ENCODE measurements at regions not wholly inside any gene's neighbourhood (a gene's known extent, or its start where the extent isn't known, plus 50 kb on each side); places are given as distances from the start of the nearest gene placed in this dataset.

DNA sequence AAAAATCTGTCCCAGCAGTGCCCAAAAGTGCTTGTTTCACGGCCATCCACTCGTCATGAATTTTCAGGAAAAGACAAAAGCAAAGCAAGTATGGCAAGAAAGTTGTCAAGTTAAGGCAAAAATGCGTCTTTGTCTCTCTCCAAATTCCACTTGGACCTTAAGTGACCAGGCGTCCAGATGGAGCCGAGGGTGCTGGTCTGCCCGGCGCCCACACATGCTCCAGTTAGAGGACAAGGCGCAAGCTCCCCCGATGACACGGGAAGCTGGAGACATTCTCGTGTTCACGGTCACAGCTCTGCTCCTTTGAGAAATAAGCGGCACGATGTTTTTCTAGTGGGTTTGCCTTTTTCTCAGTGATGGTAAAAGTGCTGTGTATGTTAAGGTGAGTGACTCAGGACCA is 219.0 kb downstream of the BRD1 start:
- Mint-ChIP-seq H3K4me3 (no peak overlapping the region), H3K27ac (peak overlapping the region in 1 of 10 donors; percentile 57), H3K9me3 (peaks cover 0 to 29% (median 18%) of the 10 kb centered on the region in 9 donors), H3K27me3 (no peaks in the 10 kb centered on the region), H3K36me3 (peaks cover 22 to 49% (median 24%) of the 10 kb centered on the region in 3 donors), H3K4me1 (peaks cover 0 to 3% (median 0%) of the 10 kb centered on the region in 4 donors)
- DNase-seq (no peak), ATAC-seq (no peak)
- POLR2A ChIA-PET: no interaction called here

DNA sequence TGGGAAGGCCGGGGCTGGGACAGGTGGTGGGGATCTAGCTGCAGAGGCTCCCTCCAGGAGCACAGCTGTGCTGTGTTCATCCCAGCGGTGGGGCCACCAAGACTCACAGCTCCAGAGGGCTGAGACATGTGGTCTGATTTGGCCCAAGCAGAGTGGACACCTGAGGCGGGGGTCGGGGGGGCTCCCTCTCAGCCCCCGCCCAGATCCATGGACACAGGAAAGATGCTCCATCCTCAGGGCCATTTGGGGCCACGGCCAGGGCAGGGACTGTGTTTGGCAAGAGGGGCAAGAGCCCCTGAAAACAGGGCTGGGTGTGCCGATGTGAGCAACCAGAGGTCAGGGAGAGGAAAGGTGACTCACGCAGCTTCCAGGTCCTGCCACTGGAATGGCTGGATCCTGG is 219.4 kb downstream of the BRD1 start:
- DNase-seq (no peak), ATAC-seq (no peak)
- no peak overlapping the region for H3K4me3 Mint-ChIP-seq
- H3K27ac Mint-ChIP-seq: peak overlapping the region in 1 of 10 donors; percentile 57
- peaks cover 0 to 29% (median 18%) of the 10 kb centered on the region in 9 donors for H3K9me3 Mint-ChIP-seq
- H3K27me3 Mint-ChIP-seq: no peaks in the 10 kb centered on the region
- H3K4me1 Mint-ChIP-seq: peaks cover 0 to 3% (median 1%) of the 10 kb centered on the region in 4 donors
- peaks cover 24 to 48% (median 25%) of the 10 kb centered on the region in 3 donors for H3K36me3 Mint-ChIP-seq
- POLR2A ChIA-PET: no interaction called here

DNA sequence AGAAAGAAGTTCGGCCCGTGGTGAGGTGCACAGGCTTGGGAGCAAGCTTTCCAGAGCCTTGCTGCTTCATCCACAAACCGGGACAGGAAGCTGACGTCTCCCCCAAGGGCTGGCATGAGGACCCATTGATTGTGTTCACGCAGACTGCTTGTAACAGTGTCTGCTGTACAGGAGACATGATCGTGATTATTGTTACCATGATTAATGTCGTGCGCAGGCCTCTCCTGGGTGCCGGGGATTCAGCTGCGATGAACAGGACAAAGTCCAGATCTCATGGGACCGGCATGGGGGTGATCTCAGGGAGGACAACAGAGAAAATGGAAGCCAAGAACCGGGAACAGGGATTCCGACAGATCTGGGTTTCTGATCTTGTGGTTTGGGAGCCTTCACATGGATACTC is 219.9 kb downstream of the BRD1 start:
- peak overlapping the region in 1 of 10 donors; percentile 57 for H3K27ac Mint-ChIP-seq
- ATAC-seq (no peak), DNase-seq (no peak)
- peaks cover 0 to 5% (median under 1%) of the 10 kb centered on the region in 4 donors for H3K4me1 Mint-ChIP-seq
- no peak overlapping the region for H3K4me3 Mint-ChIP-seq
- H3K27me3 Mint-ChIP-seq: no peaks in the 10 kb centered on the region
- peaks cover 0 to 25% (median 14%) of the 10 kb centered on the region in 9 donors for H3K9me3 Mint-ChIP-seq
- POLR2A ChIA-PET: no interaction called here
- H3K36me3 Mint-ChIP-seq: peaks cover 22 to 46% (median 25%) of the 10 kb centered on the region in 3 donors

DNA sequence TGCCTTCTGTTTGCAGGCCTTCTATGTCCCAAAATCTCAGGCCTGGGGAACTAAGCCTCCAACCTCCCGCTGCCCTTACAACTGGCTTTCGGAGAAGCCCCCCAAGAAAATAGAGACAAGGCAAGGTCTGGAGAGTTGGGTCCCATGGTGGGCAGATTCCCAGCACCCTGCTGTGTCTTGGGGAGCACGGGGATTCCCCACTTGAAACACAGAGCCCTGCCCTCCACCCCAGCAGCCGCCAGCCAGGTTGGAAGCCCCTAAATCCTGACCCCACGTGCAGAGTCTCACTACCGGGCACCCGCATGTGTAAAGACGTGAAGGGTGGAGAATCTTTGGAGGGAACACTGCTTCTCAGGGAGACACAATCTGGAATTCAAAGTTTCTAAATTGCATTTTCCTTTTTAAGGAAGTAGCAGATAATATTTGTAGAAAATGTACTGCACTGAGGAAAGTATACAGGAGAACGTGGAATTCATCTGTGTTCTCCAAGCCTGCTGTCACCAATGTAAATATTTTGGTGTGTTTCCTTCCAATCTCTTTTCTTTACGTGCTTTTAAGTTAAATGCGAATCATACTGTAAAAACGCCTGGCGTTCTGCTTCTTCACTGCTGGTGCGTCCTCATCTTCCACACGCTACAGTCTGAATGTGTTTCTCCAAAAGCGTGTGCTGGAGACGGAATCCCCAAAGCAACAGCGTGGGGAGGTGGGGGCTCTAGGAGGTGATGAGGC is 220.9 kb downstream of the BRD1 start:
- H3K36me3 Mint-ChIP-seq: peaks cover 19 to 40% (median 24%) of the 10 kb centered on the region in 3 donors
- DNase-seq: no peak
- H3K4me1 Mint-ChIP-seq: peaks cover 0 to 6% (median under 1%) of the 10 kb centered on the region in 4 donors
- no peak for ATAC-seq
- H3K27me3 Mint-ChIP-seq: no peaks in the 10 kb centered on the region
- POLR2A ChIA-PET: no interaction called here
- peaks cover 0 to 21% (median 13%) of the 10 kb centered on the region in 9 donors for H3K9me3 Mint-ChIP-seq
- no peak overlapping the region for H3K4me3 Mint-ChIP-seq
- peak overlapping the region in 1 of 10 donors; percentile 52 for H3K27ac Mint-ChIP-seq

DNA sequence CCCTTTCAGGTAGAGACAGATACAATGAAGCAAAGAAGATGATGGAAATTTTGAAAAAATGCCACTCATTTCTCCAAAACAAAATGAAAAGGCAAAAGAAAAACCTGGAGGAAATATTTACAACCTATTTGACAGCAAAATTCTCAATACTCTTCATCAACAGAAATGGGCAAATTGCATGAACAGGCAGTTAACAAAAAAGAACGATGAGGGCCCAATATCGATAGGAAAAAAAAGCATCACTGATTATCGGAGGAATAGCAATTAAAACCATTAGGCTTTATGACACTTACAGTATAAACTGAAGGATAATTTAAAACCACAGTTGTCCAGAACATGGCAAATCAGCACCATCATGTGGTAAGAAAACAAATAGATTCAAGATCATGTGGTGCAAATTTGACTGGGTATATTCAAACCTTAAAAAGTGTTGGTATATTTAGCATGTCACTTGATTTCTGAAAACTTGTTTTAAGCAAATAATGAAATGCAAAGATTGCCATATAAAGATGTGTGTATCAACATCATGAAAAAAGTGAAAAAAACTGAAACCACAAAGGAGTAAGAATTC is 222.9 kb downstream of the BRD1 start:
- no peak for DNase-seq
- H3K9me3 Mint-ChIP-seq: peaks cover 0 to 21% (median 13%) of the 10 kb centered on the region in 9 donors
- H3K27me3 Mint-ChIP-seq: no peaks in the 10 kb centered on the region
- no peak overlapping the region for H3K27ac Mint-ChIP-seq
- H3K4me3 Mint-ChIP-seq: no peak overlapping the region
- H3K4me1 Mint-ChIP-seq: peaks cover 6 to 22% (median 9%) of the 10 kb centered on the region in 4 donors
- peaks cover 19 to 37% (median 24%) of the 10 kb centered on the region in 3 donors for H3K36me3 Mint-ChIP-seq
- POLR2A ChIA-PET: no interaction called here
- ATAC-seq: no peak

DNA sequence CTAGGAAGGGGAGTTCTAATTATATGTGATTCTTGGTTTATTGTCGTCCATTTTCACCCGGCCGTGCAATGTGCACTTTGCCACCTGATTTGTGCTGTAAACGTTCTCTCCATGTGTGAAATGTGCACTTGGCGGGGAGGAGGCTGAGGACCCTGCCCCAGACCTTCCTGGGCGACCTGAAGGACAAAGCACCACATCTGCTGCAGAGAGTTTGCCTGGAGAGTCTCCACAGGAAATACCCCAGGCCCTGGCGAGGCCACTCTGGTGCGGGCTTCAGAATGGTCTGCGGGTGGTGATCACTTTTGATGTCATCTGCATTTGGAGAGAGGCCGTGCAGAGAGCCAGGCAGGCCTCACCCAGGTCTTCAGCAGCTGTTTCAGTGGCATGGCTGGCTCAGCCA is 224.7 kb downstream of the BRD1 start:
- peaks cover 19 to 35% (median 19%) of the 10 kb centered on the region in 3 donors for H3K36me3 Mint-ChIP-seq
- H3K27me3 Mint-ChIP-seq: no peaks in the 10 kb centered on the region
- peaks cover 0 to 21% (median 13%) of the 10 kb centered on the region in 9 donors for H3K9me3 Mint-ChIP-seq
- POLR2A ChIA-PET: no interaction called here
- no peak overlapping the region for H3K4me3 Mint-ChIP-seq
- H3K4me1 Mint-ChIP-seq: peaks cover 6 to 28% (median 9%) of the 10 kb centered on the region in 4 donors
- DNase-seq (no peak), ATAC-seq (no peak)
- H3K27ac Mint-ChIP-seq: peak overlapping the region in 1 of 10 donors; percentile 59

DNA sequence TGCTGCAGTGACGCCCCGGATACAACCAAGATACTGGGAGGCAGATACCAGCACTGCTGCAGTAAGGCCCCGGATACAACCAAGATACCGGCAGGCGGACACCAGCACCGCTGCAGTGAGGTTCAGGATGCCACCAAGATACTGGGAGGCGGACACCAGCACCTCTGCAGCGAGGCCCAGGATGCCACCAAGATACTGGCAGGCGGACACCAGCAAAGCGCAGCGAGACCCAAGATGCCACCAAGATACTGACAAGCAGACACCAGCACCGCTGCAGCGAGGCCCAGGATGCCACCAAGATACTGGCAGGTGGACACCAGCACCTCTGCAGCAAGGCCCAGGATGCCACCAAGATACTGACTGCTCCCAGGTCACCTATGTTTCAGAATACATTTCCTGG is 225.2 kb downstream of the BRD1 start:
- POLR2A ChIA-PET: no interaction called here
- Mint-ChIP-seq H3K4me3 (no peak overlapping the region), H3K9me3 (peaks cover 0 to 21% (median 13%) of the 10 kb centered on the region in 9 donors), H3K36me3 (peaks cover 16 to 32% (median 19%) of the 10 kb centered on the region in 3 donors), H3K27me3 (no peaks in the 10 kb centered on the region), H3K4me1 (peaks cover 6 to 28% (median 9%) of the 10 kb centered on the region in 4 donors), H3K27ac (peak overlapping the region in 1 of 10 donors; percentile 20)
- ATAC-seq (no peak), DNase-seq (no peak)

DNA sequence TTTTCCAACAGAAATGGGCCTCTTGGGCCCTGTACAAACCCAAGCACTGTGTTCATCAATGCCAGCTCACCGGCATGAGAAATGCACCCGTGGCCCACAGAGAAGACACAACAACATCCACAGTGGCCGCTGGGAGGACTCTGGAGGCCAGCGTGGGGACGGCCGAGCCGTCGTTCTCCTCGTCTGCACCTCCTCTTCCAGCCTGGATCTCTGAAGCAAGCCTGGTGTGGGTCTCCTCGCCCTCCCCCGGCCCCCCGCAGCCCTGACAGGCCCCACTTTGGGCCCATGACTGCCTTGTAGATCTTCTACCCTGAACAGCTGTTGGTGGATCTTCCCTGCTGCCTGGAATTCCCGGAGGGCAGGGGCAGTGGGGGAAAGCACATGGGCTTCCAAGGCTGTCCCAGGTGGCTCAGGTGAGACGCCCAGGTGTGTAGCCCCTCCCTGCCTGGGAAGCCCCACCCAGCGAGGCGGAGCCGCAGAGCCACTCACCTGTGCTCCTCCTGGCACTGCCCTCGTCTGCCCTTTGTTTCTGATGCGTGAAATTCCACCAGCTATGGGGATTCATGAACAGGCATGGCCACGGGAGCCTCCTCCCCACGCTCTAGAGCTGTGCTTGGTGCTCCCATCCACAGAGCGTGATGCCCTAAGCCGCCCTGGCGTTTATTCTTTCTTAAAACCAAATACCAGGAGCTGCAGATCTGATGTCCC is 225.9 kb downstream of the BRD1 start:
- DNase-seq (no peak), ATAC-seq (no peak)
- peak overlapping the region in 1 of 10 donors; percentile 84 for H3K27ac Mint-ChIP-seq
- H3K4me1 Mint-ChIP-seq: peaks cover 6 to 28% (median 9%) of the 10 kb centered on the region in 4 donors
- peak overlapping the region in 3 of 10 donors; percentile 19 to 70 (median 53) for H3K4me3 Mint-ChIP-seq
- peaks cover 16 to 27% (median 19%) of the 10 kb centered on the region in 3 donors for H3K36me3 Mint-ChIP-seq
- POLR2A ChIA-PET: no interaction called here
- no peaks in the 10 kb centered on the region for H3K27me3 Mint-ChIP-seq
- H3K9me3 Mint-ChIP-seq: peaks cover 0 to 21% (median 13%) of the 10 kb centered on the region in 9 donors

DNA sequence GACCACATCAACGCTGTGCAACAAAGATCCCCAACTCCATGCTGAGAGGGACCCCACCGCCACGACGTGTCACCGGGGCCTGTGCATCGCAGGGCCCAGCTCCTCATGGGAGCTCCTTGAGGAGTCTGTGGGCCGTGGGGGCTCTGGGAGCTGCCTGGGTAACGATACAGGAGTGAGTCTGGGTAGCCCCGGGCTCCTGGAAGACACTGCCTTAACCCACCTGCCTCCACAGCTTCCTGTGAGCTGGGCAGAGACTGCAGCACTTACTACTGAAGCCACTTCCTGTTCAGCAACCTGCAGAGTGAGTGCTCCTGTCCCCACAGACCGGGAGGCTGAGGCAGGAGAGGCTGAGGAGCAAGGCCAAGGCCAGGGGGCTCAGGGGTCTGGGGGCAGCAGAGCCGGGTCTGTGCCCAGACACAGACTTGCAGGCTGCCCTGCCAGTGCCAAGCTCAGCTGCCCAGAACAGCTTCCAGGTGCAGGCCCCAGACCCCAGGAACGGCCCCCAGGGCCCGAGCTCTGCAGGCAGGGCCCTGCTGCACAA is 226.7 kb downstream of the BRD1 start:
- ATAC-seq (peak; percentile 46 to 62), DNase-seq (peak in 5 of 10 donors; percentile 4 to 10 (median 5))
- Mint-ChIP-seq H3K4me3 (peak overlapping the region in 8 of 10 donors; percentile 20 to 74 (median 53)), H3K9me3 (peaks cover 0 to 21% (median 13%) of the 10 kb centered on the region in 9 donors), H3K36me3 (peaks cover 14 to 23% (median 19%) of the 10 kb centered on the region in 3 donors), H3K4me1 (peaks cover 6 to 28% (median 9%) of the 10 kb centered on the region in 4 donors), H3K27ac (peak overlapping the region in 6 of 10 donors; percentile 17 to 81 (median 68)), H3K27me3 (no peaks in the 10 kb centered on the region)
- POLR2A ChIA-PET: no interaction called here

DNA sequence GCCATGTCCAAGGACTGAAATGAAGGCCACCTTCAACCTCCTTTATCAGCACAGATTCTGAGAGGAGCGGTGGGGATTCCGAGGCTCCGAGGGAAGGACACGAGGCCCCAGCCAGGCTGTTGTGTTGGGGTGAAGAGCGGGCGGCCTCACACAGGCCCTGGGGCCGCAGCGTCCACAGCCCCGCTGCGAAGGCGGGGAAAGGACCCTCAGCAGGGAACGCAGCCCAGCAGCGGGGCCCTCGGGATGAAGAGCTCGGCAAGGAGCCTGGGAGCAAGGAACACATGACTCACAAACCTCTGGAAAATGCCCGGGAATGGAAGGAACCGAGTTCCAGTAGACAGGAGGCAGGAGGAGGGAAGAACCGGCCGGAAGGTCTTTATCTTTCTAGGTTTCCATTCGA is 227.2 kb downstream of the BRD1 start:
- ATAC-seq (no peak), DNase-seq (no peak)
- Mint-ChIP-seq H3K27me3 (no peaks in the 10 kb centered on the region), H3K27ac (peak overlapping the region in 7 of 10 donors; percentile 17 to 81 (median 70)), H3K9me3 (peaks cover 0 to 21% (median 13%) of the 10 kb centered on the region in 9 donors), H3K36me3 (peaks cover 14 to 23% (median 19%) of the 10 kb centered on the region in 3 donors), H3K4me1 (peaks cover 6 to 28% (median 9%) of the 10 kb centered on the region in 4 donors), H3K4me3 (peak overlapping the region in 8 of 10 donors; percentile 36 to 74 (median 53))
- POLR2A ChIA-PET: no interaction called here

DNA sequence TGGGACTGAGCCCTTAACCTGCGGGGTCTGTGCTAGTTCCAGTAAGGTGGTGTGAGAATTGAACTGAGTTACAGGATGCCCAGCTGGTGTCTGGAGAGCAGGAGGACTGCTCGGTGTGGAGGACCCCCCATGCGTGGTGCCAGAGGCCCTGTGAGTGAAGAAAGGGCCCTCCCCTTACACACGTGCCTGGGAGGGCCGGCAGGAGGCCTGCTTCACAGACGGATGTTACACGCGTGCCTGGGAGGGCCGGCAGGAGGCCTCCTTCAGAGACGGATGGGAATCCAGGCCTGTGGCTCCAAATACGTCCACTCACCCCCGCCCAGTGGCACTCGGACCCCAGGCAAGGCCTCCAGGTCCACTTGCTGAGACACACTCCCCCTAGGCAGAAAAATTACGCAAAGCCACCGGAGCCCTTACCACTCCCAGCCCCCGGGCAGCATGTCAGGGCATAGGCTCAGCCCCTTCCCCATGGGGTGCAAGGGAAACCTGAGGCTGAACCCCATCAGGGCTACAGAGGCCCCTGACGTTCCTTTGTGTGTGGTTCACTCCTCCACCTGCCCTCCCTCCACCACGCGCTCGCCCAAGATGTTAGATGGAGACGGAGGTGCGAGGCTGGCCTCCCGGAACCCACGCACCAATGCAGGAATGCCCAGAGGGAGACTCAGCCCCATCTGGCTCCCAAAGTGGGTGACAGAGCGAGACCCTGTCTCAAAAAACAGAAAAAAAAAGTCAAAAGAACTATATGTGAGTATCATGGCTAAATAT is 227.8 kb downstream of the BRD1 start:
- peaks cover 6 to 28% (median 9%) of the 10 kb centered on the region in 4 donors for H3K4me1 Mint-ChIP-seq

DNA sequence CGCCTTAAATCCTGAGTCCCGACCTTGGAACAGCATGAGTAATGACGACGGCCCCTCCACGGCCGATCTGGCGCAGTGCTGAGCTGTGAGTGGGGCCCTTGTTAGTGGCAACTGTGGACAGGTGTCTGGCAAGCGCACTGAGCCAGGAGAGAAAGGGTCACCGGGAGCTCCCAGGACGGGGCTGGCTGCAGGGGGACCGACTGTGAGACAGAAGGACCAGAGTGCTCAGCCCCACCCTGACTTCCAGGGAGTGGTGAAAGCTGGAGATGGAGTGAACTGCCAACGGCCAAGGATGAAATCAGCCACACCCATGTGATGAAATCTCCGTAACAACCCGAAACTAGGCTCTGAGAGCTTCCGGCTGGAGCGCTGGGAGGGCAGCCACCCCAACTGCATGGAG is 228.6 kb downstream of the BRD1 start:
- Mint-ChIP-seq H3K36me3 (peaks cover 6 to 10% (median 7%) of the 10 kb centered on the region in 3 donors), H3K27me3 (no peaks in the 10 kb centered on the region), H3K4me3 (no peak overlapping the region), H3K4me1 (peaks cover 6 to 29% (median 9%) of the 10 kb centered on the region in 4 donors), H3K9me3 (peaks cover 0 to 6% (median 2%) of the 10 kb centered on the region in 9 donors), H3K27ac (no peak overlapping the region)
- ATAC-seq: no peak
- POLR2A ChIA-PET: no interaction called here
- DNase-seq: no peak

More for the DNA sequence above, 227.8 kb downstream of the BRD1 start:
- H3K36me3 Mint-ChIP-seq: peaks cover 14 to 18% (median 14%) of the 10 kb centered on the region in 3 donors
- H3K9me3 Mint-ChIP-seq: peaks cover 0 to 15% (median 9%) of the 10 kb centered on the region in 9 donors
- H3K27me3 Mint-ChIP-seq: no peaks in the 10 kb centered on the region
- peak overlapping the region in 6 of 10 donors; percentile 17 to 73 (median 61) for H3K27ac Mint-ChIP-seq
- no peak for ATAC-seq
- DNase-seq: no peak
- POLR2A ChIA-PET: no interaction called here
- H3K4me3 Mint-ChIP-seq: peak overlapping the region in 4 of 10 donors; percentile 30 to 43 (median 38)

Data from naive thymus-derived CD8-positive, alpha-beta T cell (primary cell).